ENCODE measurements at regions not wholly inside any gene's neighbourhood (a gene's known extent, or its start where the extent isn't known, plus 50 kb on each side); places are given as distances from the start of the nearest gene placed in this dataset.

DNA sequence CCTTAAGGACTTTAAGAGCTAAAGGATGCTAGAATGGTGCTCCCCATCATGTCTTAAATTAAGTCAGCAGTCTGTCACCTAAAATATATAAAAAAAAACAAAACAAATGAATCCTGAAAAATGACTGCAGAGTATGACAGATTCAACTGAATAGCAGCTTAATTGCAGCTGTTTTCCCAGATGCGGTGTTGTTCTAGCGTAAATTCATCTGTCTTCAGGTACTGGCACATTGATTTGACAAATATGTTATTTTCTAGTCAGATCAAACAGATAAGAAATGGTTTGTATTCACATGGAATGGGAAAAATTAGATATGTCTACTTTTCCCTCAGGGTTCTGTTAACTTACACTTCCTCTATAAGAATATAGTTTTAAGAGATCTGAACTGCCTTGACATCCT lies 211.7 kb downstream of the NAF1 start:
- no peak for TF ChIP-seq ZFX (IDR thresholded peaks at IDR 0.05; ENCODE audit: borderline replicate concordance)
- TF ChIP-seq, protein P1, sequence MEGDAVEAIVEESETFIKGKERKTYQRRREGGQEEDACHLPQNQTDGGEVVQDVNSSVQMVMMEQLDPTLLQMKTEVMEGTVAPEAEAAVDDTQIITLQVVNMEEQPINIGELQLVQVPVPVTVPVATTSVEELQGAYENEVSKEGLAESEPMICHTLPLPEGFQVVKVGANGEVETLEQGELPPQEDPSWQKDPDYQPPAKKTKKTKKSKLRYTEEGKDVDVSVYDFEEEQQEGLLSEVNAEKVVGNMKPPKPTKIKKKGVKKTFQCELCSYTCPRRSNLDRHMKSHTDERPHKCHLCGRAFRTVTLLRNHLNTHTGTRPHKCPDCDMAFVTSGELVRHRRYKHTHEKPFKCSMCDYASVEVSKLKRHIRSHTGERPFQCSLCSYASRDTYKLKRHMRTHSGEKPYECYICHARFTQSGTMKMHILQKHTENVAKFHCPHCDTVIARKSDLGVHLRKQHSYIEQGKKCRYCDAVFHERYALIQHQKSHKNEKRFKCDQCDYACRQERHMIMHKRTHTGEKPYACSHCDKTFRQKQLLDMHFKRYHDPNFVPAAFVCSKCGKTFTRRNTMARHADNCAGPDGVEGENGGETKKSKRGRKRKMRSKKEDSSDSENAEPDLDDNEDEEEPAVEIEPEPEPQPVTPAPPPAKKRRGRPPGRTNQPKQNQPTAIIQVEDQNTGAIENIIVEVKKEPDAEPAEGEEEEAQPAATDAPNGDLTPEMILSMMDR (IDR thresholded peaks at IDR 0.05) = no peak
- no peak overlapping the region for H3K27ac ChIP-seq

DNA sequence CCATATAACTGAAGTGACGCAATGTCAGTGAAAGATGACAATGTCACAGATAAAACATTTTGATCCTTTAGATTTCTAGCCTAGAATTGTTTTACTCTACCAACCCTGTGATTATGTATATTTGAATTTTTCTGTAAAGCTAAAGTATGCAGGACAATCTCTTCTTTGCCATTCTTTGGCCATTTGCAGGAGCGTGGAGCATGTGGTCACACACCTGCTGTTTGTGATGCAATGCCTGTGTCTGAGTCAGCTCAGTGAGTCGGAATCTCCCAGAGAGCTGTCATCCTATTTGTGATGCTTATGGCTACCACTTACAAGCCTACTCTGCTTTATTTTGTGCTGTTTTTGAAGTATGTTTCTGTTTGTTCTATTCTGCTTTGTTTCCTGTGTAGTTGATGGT lies 214.5 kb downstream of the NAF1 start:
- no peak overlapping the region for H3K27ac ChIP-seq
- no peak for TF ChIP-seq ZFX (IDR thresholded peaks at IDR 0.05; ENCODE audit: borderline replicate concordance)
- TF ChIP-seq, protein P1 (IDR thresholded peaks at IDR 0.05) = no peak

DNA sequence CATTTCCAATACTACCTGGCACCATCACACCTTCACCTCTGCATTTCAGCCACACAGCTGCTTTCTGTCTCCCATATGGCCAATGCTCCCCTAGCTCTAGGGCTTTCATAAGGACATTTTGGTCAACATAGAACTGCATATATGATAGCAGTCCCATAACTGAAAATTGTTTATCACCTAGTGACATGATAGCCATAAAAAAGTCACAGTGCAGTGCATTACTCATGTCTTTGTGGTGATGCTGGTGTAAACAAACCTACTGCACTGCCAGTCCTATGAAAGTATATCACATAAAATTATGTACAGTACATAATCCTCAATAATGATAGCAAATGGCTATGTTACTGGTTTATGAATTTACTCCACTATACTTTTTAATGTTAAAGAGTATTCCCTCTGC lies 221.0 kb downstream of the NAF1 start:
- H3K27ac ChIP-seq = no peak overlapping the region
- no peak for TF ChIP-seq ZFX (IDR thresholded peaks at IDR 0.05; ENCODE audit: borderline replicate concordance)
- TF ChIP-seq, protein P1 (IDR thresholded peaks at IDR 0.05) = no peak

DNA sequence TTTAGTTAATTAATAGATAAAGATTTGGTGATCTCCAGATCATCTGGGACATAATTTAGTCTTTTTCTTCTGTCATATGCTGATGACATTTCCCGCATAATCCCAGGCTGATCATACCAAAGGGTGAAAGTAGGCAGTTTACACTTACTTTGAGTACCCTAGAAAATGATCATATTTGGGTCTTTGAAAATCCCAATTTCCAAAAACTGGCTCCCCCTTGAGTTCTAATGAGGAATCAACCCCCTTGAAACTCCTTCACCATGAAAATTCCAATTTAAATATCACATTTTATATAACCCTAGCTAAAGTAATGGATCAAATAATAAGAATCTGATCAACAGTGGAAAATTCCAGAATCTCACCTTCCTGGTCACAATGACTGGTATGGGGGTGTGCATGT lies 223.4 kb downstream of the NAF1 start:
- TF ChIP-seq, protein P1 (IDR thresholded peaks at IDR 0.05) = no peak; the same call in 1 of the 2 replicates
- TF ChIP-seq ZFX (IDR thresholded peaks at IDR 0.05; ENCODE audit: borderline replicate concordance) = no peak

DNA sequence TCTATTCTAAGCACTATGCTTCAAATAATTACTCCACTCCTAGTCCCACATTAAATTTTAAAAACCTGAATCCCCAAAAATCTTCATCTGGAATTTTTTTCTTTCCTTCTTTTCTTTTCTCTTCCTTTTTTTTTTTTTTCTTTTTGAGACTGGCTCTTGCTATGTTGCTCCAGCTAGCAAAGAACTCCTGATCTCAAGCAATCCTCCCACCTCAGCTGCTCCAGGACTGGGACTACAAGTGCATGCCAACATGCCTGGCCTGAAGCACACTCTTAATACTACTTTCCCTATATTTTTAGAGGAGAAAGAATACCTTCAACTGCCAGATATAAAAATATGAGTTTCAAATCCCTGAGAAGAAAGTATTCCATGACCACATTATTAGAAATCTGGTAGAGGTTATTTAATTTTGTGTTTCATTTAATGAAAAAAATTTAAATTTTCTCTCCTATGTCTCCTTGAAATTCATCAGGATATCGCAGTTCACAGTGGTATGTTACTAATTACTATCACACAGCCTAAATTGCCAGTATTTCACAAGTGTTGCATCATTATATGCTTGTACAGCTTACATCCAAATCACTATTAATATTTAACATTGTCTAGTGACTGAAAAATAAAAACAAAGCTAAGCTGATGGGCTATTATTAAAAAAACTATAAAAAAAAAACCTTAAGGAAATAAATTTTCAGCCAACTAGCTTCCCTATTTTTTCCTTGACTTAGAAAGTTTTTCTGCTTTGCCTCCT lies 227.8 kb downstream of the NAF1 start:
- TF ChIP-seq ZFX (IDR thresholded peaks at IDR 0.05; ENCODE audit: borderline replicate concordance) = no peak
- TF ChIP-seq, protein P1 (IDR thresholded peaks at IDR 0.05) = no peak
- H3K27ac ChIP-seq = no peak overlapping the region

More for the DNA sequence above, 223.4 kb downstream of the NAF1 start:
- no peak overlapping the region for H3K27ac ChIP-seq

DNA sequence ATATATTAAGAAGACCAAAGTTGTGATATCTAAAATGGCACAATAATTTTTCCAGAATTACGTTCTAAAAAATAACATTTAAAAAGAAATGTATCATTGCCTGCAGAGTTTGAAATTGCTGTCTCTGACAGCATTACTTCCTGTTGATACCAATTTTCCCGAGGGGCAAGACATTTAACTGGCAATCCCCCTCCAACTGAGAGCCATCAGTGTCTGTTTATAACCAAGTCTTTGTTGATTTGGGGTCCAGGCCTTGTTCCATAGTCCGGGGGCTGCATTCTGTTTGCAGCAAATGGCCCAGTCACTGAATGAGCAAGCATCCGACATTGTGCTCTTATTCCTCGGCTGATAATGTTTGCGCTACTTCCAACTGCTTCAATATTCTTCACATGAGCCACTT lies 231.5 kb downstream of the NAF1 start:
- H3K27ac ChIP-seq = no peak overlapping the region
- TF ChIP-seq, protein P1 (IDR thresholded peaks at IDR 0.05) = no peak
- no peak for TF ChIP-seq ZFX (IDR thresholded peaks at IDR 0.05; ENCODE audit: borderline replicate concordance)

DNA sequence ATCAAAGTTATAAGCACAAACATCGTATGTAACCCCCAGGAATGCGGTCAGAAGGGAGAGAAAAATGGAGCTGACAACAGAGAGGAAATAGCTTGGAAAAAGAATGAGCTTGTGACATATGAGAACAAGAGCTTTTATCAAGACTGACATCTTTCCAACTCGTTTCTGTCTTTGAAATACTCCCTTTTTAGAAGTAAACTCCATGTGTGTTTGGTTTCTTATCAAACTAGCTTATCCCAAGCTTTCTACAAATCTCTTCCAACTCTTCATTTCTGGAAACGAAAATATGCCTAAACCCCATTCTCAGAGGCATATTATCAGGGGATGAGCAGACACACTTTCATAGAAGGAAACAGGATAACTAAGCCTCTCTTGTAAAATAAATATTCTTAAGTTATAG lies 235.4 kb downstream of the NAF1 start:
- no peak overlapping the region for H3K27ac ChIP-seq
- TF ChIP-seq, protein P1 (IDR thresholded peaks at IDR 0.05) = no peak
- no peak for TF ChIP-seq ZFX (IDR thresholded peaks at IDR 0.05; ENCODE audit: borderline replicate concordance)

Measured in 22Rv1 (cell line).